GM19438 (cell line): ENCODE measurements at regions not wholly inside any gene's neighbourhood (a gene's known extent, or its start where the extent isn't known, plus 50 kb on each side); places are given as distances from the start of the nearest gene placed in this dataset.

Experiments used
- ATAC-seq: cut with Tn5 transposase; IDR thresholded peaks from one replicate; pipeline ENCODE4 v1.9.1; 2021; ENCODE audit warnings: low read depth; ENCODE audit not compliant: unreplicated experiment

- no peak for ATAC-seq
Observed at GRCh38 chrX:13906093-13906492, 89.2 kb upstream of the GPM6B start.

GRCh38 chrX:13903405-13903804, 86.5 kb upstream of the GPM6B start:
- ATAC-seq = no peak

- ATAC-seq = no peak
Observed at GRCh38 chrX:13902406-13902805, 85.5 kb upstream of the GPM6B start.

- no peak for ATAC-seq
Observed at GRCh38 chrX:13901354-13901753, 84.5 kb upstream of the GPM6B start.

- no peak for ATAC-seq
Observed at GRCh38 chrX:13900351-13900750, 83.5 kb upstream of the GPM6B start.

GRCh38 chrX:13899607-13900006, 82.7 kb upstream of the GPM6B start:
- no peak for ATAC-seq

GRCh38 chrX:13898603-13899002, 81.7 kb upstream of the GPM6B start:
- no peak for ATAC-seq

GRCh38 chrX:13898083-13898482, 81.2 kb upstream of the GPM6B start:
- peak; percentile 75 for ATAC-seq

- no peak for ATAC-seq
Observed at GRCh38 chrX:13897566-13897965, 80.7 kb upstream of the GPM6B start.

GRCh38 chrX:13894888-13895565, 78.1 kb upstream of the GPM6B start:
- ATAC-seq = no peak

GRCh38 chrX:13893826-13894225, 76.9 kb upstream of the GPM6B start:
- no peak for ATAC-seq

- no peak for ATAC-seq
Observed at GRCh38 chrX:13892856-13893255, 76.0 kb upstream of the GPM6B start.

GRCh38 chrX:13891377-13892140, 74.7 kb upstream of the GPM6B start:
- ATAC-seq = no peak

- ATAC-seq = no peak
Observed at GRCh38 chrX:13890806-13891205, 73.9 kb upstream of the GPM6B start.

- ATAC-seq = no peak
Observed at GRCh38 chrX:13888284-13888683, 71.4 kb upstream of the GPM6B start.

- ATAC-seq = no peak
Observed at GRCh38 chrX:13885591-13885990, 68.7 kb upstream of the GPM6B start.

GRCh38 chrX:13876652-13877051, 59.8 kb upstream of the GPM6B start:
- ATAC-seq = no peak

- ATAC-seq = no peak
Observed at GRCh38 chrX:13875572-13875971, 58.7 kb upstream of the GPM6B start.

GRCh38 chrX:13868591-13868990, 51.7 kb upstream of the GPM6B start:
- no peak for ATAC-seq
